Left ventricle myocardium inferior (tissue), 1 donor: ENCODE measurements at regions not wholly inside any gene's neighbourhood (a gene's known extent, or its start where the extent isn't known, plus 50 kb on each side); places are given as distances from the start of the nearest gene placed in this dataset.
"Not testable (repeated sequence)": the region's sequence is repeated elsewhere in the genome, so short reads cannot be mapped to it uniquely, and the experiment has no call there.

Experiments
- DNase-seq: peaks from one replicate; pipeline ENCODE4 v3.0.0-alpha.2; 2020
- H3K27ac ChIP-seq: fragments of 200-600 bp; replicated peaks from 2 replicates; pipeline ENCODE4 v1.8.0; 2021
- H3K27me3 ChIP-seq: fragments of 200-600 bp; 2 replicates; pipeline ENCODE4 v1.8.0; 2021; ENCODE audit warnings: low read depth
- H3K36me3 ChIP-seq: fragments of 200-600 bp; 2 replicates; pipeline ENCODE4 v1.8.0; 2021
- H3K4me1 ChIP-seq: fragments of 200-600 bp; 2 replicates; pipeline ENCODE4 v1.8.0; 2021
- H3K4me3 ChIP-seq: fragments of 200-600 bp; 2 replicates; pipeline ENCODE4 v1.8.0; 2021; ENCODE audit warnings: mild to moderate bottlenecking, moderate library complexity
- H3K9me3 ChIP-seq: fragments of 200-600 bp; replicated peaks from 2 replicates; pipeline ENCODE4 v1.8.0; 2021
- intact Hi-C: fragments of 100-400 bp; cut with micrococcal nuclease; formaldehyde crosslinking; loops from one replicate; pipeline ENCODE4 v1.11.0; 2022
- TF ChIP-seq, protein P1 (sequence below): fragments of 200-600 bp; IDR thresholded peaks from 2 replicates; pipeline ENCODE4 v1.8.0; 2021; ENCODE audit warnings: antibody characterized with exemption, mild to moderate bottlenecking, borderline replicate concordance
- donor health status: DM: no; HTN: yes; CAD: no; lungs with severe emphysema.

DNA sequence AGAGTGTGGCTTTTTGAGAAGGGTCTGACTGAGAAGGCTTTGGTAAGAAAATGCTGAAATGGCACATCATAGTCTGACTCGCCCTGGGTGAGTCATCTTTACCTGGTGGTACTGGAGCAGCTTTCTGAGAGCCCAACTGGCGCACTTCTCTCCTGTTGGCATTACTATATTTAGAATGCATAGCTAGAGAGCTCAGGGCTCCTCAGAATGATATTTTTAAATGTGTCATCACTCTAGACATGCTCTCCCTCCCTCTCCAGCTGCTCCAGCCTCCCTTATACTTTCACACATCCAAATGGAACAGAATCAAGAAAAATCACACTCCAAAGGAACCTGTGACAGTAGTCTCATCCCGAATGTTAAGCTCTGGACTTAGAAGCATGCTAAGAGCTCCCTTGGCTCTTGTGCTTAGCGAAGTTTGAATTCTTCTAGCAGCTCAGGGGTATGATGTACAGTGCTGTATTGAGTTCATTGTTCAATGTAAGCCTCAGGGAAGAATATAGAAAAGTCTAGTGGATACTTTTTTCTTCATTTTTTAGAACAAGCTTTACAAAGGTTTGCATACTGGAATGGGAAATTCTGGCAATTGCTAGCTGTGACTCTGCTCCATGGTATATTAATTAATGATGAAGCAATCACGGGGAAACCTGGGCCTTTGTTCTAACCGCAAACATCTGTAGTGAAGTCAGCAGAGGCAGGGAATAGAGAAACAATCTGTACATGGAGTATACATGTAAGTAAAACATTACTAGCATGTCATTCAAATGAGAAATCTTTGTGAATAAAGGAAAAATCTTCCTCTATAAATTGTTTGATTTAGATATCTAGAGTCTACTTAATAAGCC, 751.2 kb upstream of the NRXN1 start:
- TF ChIP-seq, protein P1, sequence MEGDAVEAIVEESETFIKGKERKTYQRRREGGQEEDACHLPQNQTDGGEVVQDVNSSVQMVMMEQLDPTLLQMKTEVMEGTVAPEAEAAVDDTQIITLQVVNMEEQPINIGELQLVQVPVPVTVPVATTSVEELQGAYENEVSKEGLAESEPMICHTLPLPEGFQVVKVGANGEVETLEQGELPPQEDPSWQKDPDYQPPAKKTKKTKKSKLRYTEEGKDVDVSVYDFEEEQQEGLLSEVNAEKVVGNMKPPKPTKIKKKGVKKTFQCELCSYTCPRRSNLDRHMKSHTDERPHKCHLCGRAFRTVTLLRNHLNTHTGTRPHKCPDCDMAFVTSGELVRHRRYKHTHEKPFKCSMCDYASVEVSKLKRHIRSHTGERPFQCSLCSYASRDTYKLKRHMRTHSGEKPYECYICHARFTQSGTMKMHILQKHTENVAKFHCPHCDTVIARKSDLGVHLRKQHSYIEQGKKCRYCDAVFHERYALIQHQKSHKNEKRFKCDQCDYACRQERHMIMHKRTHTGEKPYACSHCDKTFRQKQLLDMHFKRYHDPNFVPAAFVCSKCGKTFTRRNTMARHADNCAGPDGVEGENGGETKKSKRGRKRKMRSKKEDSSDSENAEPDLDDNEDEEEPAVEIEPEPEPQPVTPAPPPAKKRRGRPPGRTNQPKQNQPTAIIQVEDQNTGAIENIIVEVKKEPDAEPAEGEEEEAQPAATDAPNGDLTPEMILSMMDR: no peak
- intact Hi-C loops: no loop called here
- no peak for DNase-seq
- Histone ChIP-seq H3K4me1 (peaks cover 19% of the 10 kb centered on the region), H3K27ac (peak overlapping the region; percentile 49), H3K4me3 (no peak overlapping the region), H3K9me3 (peaks cover under 1% of the 10 kb centered on the region), H3K36me3 (no peaks in the 10 kb centered on the region), H3K27me3 (no peaks in the 10 kb centered on the region)

DNA sequence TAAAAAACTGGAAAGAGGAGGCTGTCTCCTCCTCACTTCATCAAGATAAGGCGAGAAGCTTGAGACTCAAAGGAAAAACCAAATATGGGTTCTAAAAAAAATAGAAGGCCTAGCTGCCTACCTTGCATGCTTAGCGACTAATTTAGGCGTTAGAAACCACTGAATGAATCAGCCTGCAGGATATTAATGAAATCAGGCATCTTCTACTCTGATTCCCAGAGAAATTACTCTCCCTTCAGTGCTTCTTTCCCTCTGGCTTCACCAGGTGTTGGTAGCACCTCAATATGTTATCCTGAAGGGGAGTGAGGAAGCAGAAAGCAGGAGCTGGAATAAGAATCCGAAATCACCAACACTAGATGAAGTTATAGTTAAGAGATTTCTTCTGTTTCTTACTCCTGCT, 749.8 kb upstream of the NRXN1 start:
- TF ChIP-seq, protein P1: no peak
- H3K4me3 ChIP-seq: no peak overlapping the region
- H3K27ac ChIP-seq: no peak overlapping the region
- H3K27me3 ChIP-seq: no peaks in the 10 kb centered on the region
- no peaks in the 10 kb centered on the region for H3K36me3 ChIP-seq
- H3K9me3 ChIP-seq: no peaks in the 10 kb centered on the region
- intact Hi-C loops: no loop called here
- no peak for DNase-seq
- peaks cover 19% of the 10 kb centered on the region for H3K4me1 ChIP-seq

DNA sequence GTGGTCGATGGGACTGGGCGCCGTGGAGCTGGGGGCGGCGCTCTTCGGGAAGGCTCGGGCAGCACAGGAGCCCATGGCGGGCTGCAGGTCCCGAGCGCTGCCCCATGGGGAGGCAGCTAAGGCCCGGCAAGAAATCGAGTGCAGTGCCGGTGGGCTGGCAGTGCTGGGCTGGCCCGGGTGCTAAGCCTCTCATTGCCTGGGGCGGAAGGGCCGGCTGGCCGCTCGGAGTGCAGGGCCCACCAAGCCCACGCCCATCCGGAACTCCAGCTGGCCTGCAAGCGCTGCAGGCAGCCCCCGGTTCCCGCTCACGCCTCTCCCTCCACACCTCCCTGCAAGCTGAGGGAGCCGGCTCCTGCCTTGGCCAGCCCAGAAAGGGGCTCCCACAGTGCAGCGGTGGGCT, 748.4 kb upstream of the NRXN1 start:
- H3K4me1 ChIP-seq: peaks cover 19% of the 10 kb centered on the region
- H3K36me3 ChIP-seq: no peaks in the 10 kb centered on the region
- H3K9me3 ChIP-seq: no peaks in the 10 kb centered on the region
- H3K27ac ChIP-seq: no peak overlapping the region
- DNase-seq: no peak
- TF ChIP-seq, protein P1: no peak
- intact Hi-C loops: no loop called here
- H3K27me3 ChIP-seq: no peaks in the 10 kb centered on the region
- H3K4me3 ChIP-seq: no peak overlapping the region

DNA sequence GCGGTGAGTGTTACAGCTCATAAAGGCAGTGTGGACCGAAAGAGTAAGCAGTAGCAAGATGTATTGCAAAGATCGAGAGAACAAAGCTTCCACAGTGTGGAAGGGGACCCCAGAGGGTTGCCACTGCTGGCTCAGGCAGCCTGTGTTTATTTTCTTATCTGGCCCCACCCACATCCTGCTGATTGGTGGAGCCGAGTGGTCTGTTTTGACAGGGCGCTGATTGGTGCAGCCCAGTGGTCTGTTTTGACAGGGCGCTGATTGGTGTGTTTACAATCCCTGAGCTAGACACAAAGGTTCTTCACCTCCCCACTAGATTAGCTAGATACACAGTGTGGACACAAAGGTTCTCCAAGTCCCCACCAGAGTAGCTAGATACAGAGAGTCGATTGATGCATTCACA, 747.8 kb upstream of the NRXN1 start:
- H3K4me1 ChIP-seq: peaks cover 19% of the 10 kb centered on the region
- intact Hi-C loops, H3K36me3 ChIP-seq, H3K4me3 ChIP-seq, H3K27ac ChIP-seq, H3K9me3 ChIP-seq, DNase-seq, H3K27me3 ChIP-seq: not testable (repeated sequence)

DNA sequence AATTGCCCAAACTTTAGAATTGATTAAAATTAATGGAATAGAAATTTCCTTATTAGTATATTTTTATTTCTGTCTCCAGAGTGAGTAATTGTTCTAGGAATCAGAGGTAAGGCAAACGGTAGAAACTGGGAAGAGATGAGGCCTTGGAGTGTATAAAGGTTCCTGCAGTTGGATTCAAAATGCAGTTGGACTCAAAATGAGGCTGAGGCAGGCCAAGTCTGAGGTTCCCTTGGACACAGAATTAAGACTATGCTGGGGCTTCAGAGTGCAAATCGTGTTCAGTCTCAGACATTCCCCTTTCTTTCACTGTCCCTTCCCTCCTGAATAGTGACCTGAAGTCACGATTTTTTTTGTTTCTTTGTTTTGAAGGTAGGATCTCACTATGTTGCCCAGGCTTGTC, 746.9 kb upstream of the NRXN1 start:
- Histone ChIP-seq H3K36me3 (no peaks in the 10 kb centered on the region), H3K4me3 (no peak overlapping the region), H3K27ac (no peak overlapping the region), H3K4me1 (peaks cover 14% of the 10 kb centered on the region), H3K9me3 (peaks cover 11% of the 10 kb centered on the region), H3K27me3 (no peaks in the 10 kb centered on the region)
- intact Hi-C loops: no loop called here
- DNase-seq: no peak
- TF ChIP-seq, protein P1: no peak

DNA sequence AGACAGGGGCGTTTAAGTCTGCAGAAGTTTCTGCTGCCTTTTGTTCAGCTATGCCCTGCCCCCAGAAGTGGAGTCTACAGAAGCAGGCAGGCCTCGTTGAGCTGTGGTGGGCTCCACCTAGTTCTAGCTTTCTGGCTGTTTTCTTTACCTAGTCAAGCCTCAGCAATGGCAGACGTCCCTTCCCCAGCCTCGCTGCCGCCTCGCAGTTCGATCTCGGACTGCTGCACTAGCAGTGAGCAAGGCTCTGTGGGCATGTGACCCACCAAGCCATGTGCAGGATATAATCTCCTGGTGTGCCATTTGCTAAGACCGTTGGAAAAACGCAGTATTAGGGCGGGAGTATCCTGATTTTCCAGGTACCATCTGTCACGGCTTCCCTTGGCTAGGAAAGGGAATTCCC, 742.7 kb upstream of the NRXN1 start:
- H3K4me3 ChIP-seq, DNase-seq, H3K4me1 ChIP-seq, H3K27ac ChIP-seq, H3K36me3 ChIP-seq, H3K27me3 ChIP-seq, intact Hi-C loops: not testable (repeated sequence)
- H3K9me3 ChIP-seq: peaks cover 37% of the 10 kb centered on the region
